Fibroblast of lung (primary cell): ENCODE measurements at regions not wholly inside any gene's neighbourhood (a gene's known extent, or its start where the extent isn't known, plus 50 kb on each side); places are given as distances from the start of the nearest gene placed in this dataset.

Source experiments
- CTCF ChIP-seq, 2 donors: IDR thresholded peaks in 1 of 2; conservative IDR thresholded peaks in 1 of 2; 1 replicate in 1 of 2; 2 replicates in 1 of 2; pipeline ENCODE4 v1.5.1; 2011 to 2012; ENCODE audit warnings: low read length in 2 of 2, control low read depth in 1 of 2, inconsistent platforms in 1 of 2, low read depth in 1 of 2, mild to moderate bottlenecking in 1 of 2
- EZH2 ChIP-seq: IDR thresholded peaks from 2 replicates; pipeline ENCODE4 v1.5.1; 2012; ENCODE audit warnings: low read length, control low read depth, mild to moderate bottlenecking; ENCODE audit errors: missing control alignments

- TF ChIP-seq CTCF (conservative IDR thresholded peaks at IDR 0.05 in 1 of 2, IDR thresholded peaks at IDR 0.05 in 1 of 2; ENCODE audit: low read depth in 1 of 2, low read length in 2 of 2), result no peak
- no peak for TF ChIP-seq EZH2
These were observed 1107.0 kb upstream of the SEMA6A start for GRCh38 chr5:117681431-117682254.
